Endodermal cell (in vitro differentiated cells): ENCODE measurements at regions not wholly inside any gene's neighbourhood (a gene's known extent, or its start where the extent isn't known, plus 50 kb on each side); places are given as distances from the start of the nearest gene placed in this dataset.

ENCODE experiments used
- DNase-seq: peaks from one replicate; pipeline ENCODE4 v3.0.0-alpha.2; 2017
- H3K27ac ChIP-seq: 2 replicates; pipeline ENCODE4 v1.5.1; 2013; ENCODE audit warnings: mild to moderate bottlenecking, low read depth, low read length, moderate library complexity
- H3K27me3 ChIP-seq: 2 replicates; pipeline ENCODE4 v1.6.1; 2013; ENCODE audit warnings: mild to moderate bottlenecking, low read length, moderate library complexity; ENCODE audit not compliant: insufficient read depth, control insufficient read depth, poor library complexity, severe bottlenecking
- H3K36me3 ChIP-seq: 2 replicates; pipeline ENCODE4 v1.7.0; 2013; ENCODE audit warnings: mild to moderate bottlenecking, low read length, moderate library complexity; ENCODE audit not compliant: control insufficient read depth, insufficient read depth
- H3K4me1 ChIP-seq: one replicate; pipeline ENCODE4 v1.7.0; 2013; ENCODE audit warnings: low read length; ENCODE audit not compliant: control insufficient read depth, insufficient read depth
- H3K4me3 ChIP-seq: 2 replicates; pipeline ENCODE4 v1.5.1; 2013; ENCODE audit warnings: mild to moderate bottlenecking, low read length, moderate library complexity
- H3K9ac ChIP-seq: 2 replicates; pipeline ENCODE4 v1.6.1; 2013; ENCODE audit warnings: mild to moderate bottlenecking, low read length, moderate library complexity; ENCODE audit not compliant: poor library complexity, severe bottlenecking; ENCODE audit errors: extremely low read depth
- H3K9me3 ChIP-seq: 2 replicates; pipeline ENCODE4 v1.6.1; 2013; ENCODE audit warnings: mild to moderate bottlenecking, low read length, moderate library complexity; ENCODE audit not compliant: control insufficient read depth
- H3K27ac Mint-ChIP-seq: 2 replicates; pipeline ENCODE4 v1.8.0; 2020; ENCODE audit warnings: mixed read lengths
- H3K27me3 Mint-ChIP-seq: 2 replicates; pipeline ENCODE4 v1.8.0; 2021; ENCODE audit warnings: mild to moderate bottlenecking, mixed read lengths; ENCODE audit not compliant: insufficient read depth
- H3K36me3 Mint-ChIP-seq: 2 replicates; pipeline ENCODE4 v1.8.0; 2020; ENCODE audit warnings: low read depth, mixed read lengths
- H3K4me1 Mint-ChIP-seq: 2 replicates; pipeline ENCODE4 v1.8.0; 2020; ENCODE audit warnings: mixed read lengths
- H3K4me3 Mint-ChIP-seq: 2 replicates; pipeline ENCODE4 v1.8.0; 2020; ENCODE audit warnings: mild to moderate bottlenecking, moderate library complexity, mixed read lengths
- H3K9me3 Mint-ChIP-seq: 2 replicates; pipeline ENCODE4 v1.8.0; 2020; ENCODE audit warnings: mild to moderate bottlenecking, mixed read lengths
- WGBS, 2 experiments: methylation state at CpG; one replicate each; pipeline versions ENCODE4 v1.1.5 to v1.1.7; 2013; ENCODE audit warnings: missing lambda C conversion rate in 2 of 2, mixed read lengths in 1 of 2; ENCODE audit not compliant: insufficient coverage in 1 of 2, insufficient read length in 1 of 2; 5-methylcytosine and 5-hydroxymethylcytosine counted together
- TF ChIP-seq, protein P1 (sequence below): fragments of 200-600 bp; sonication (generic); conservative IDR thresholded peaks from 2 replicates; pipeline ENCODE4 v1.5.0; 2021; ENCODE audit warnings: antibody characterized with exemption, mild to moderate bottlenecking

DNA sequence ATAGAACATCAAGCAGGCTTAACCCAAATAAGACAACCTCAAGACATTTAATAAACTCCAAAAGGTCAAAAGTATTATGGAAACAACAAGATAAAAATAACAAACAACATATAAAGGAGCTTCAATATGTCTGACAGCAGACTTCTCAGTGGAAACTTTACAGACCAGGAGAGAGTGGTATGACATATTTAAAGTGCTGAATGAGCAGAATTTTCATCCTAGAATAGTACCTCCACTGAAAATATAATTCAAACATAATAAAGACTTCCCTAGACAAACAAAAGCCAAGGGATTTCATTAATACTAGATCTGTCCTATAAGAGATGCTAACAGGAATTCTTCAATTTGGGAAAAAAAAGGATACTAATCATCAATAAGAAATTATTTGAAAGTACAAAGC lies 1005.0 kb downstream of the TMTC2 start:
- Histone ChIP-seq H3K9ac (no peak overlapping the region), H3K27me3 (no peaks in the 10 kb centered on the region), H3K9me3 (no peaks in the 10 kb centered on the region), H3K27ac (no peak overlapping the region), H3K4me1 (no peaks in the 10 kb centered on the region), H3K36me3 (no peaks in the 10 kb centered on the region), H3K4me3 (no peak overlapping the region)
- peaks cover 2% of the 10 kb centered on the region for H3K36me3 Mint-ChIP-seq
- TF ChIP-seq, protein P1, sequence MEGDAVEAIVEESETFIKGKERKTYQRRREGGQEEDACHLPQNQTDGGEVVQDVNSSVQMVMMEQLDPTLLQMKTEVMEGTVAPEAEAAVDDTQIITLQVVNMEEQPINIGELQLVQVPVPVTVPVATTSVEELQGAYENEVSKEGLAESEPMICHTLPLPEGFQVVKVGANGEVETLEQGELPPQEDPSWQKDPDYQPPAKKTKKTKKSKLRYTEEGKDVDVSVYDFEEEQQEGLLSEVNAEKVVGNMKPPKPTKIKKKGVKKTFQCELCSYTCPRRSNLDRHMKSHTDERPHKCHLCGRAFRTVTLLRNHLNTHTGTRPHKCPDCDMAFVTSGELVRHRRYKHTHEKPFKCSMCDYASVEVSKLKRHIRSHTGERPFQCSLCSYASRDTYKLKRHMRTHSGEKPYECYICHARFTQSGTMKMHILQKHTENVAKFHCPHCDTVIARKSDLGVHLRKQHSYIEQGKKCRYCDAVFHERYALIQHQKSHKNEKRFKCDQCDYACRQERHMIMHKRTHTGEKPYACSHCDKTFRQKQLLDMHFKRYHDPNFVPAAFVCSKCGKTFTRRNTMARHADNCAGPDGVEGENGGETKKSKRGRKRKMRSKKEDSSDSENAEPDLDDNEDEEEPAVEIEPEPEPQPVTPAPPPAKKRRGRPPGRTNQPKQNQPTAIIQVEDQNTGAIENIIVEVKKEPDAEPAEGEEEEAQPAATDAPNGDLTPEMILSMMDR, result no peak
- DNase-seq, result no peak
- no peak overlapping the region for H3K27ac Mint-ChIP-seq
- no peak overlapping the region for H3K4me3 Mint-ChIP-seq
- peaks cover 17% of the 10 kb centered on the region for H3K9me3 Mint-ChIP-seq
- no peaks in the 10 kb centered on the region for H3K27me3 Mint-ChIP-seq
- no peaks in the 10 kb centered on the region for H3K4me1 Mint-ChIP-seq

DNA sequence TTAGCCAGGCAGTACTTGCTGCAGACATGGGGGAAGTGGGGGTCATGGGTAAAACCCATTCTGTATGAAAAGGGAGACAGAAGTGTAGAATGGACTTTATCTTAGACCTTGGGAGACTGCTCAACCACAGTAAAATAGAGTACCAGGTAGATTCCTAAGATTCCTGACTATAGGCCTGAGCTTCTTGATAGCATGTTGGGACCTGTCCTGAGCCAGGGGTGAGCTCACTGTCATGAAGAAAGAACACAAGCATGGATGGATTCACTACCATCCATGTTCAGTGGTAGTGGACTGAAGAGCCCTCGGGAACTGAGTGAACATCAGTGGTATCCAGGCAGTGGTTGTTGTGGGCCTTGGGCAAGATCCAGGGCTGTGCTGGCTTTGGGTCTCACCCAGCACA lies 1003.8 kb downstream of the TMTC2 start:
- Mint-ChIP-seq H3K36me3 (peaks cover under 1% of the 10 kb centered on the region), H3K27ac (no peak overlapping the region), H3K4me3 (no peak overlapping the region), H3K4me1 (peaks cover 4% of the 10 kb centered on the region), H3K9me3 (peaks cover 12% of the 10 kb centered on the region), H3K27me3 (no peaks in the 10 kb centered on the region)
- TF ChIP-seq, protein P1, result no peak
- H3K36me3 ChIP-seq, result no peaks in the 10 kb centered on the region
- H3K9me3 ChIP-seq, result no peaks in the 10 kb centered on the region
- no peak overlapping the region for H3K27ac ChIP-seq
- no peak overlapping the region for H3K4me3 ChIP-seq
- H3K4me1 ChIP-seq, result no peaks in the 10 kb centered on the region
- no peak overlapping the region for H3K9ac ChIP-seq
- no peaks in the 10 kb centered on the region for H3K27me3 ChIP-seq
- WGBS, 2 experiments, result 94% methylated on average over 1 of the region's 1 CpG; no CpG with 5 or more reads in 1 of the 2 experiments
- DNase-seq, result no peak

DNA sequence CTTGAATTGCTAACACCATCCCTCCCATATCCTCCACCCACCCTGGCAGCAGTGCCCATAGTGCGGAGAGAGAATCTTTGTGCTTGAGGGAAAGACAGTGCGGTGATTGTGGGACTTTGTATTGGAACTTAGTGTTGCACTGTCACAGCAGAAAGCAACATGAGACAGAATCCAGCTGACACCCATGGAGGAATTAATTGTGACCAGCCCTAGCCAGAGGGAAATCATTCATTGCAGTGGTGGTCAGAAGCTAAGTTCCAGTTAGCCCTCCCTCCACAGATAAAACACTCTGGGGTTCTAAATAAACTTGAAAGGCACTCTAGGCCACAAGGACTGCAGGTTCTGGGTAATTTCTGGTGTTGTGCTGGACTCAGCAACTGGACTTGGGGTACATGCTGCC lies 1002.6 kb downstream of the TMTC2 start:
- Histone ChIP-seq H3K27me3 (no peaks in the 10 kb centered on the region), H3K9me3 (no peaks in the 10 kb centered on the region), H3K4me1 (no peaks in the 10 kb centered on the region), H3K4me3 (no peak overlapping the region), H3K27ac (no peak overlapping the region), H3K9ac (no peak overlapping the region), H3K36me3 (no peaks in the 10 kb centered on the region)
- 98% methylated on average over 2 of the region's 2 CpGs; no CpG with 5 or more reads in 1 of the 2 experiments for WGBS, 2 experiments
- Mint-ChIP-seq H3K4me1 (peaks cover 8% of the 10 kb centered on the region), H3K36me3 (no peaks in the 10 kb centered on the region), H3K4me3 (no peak overlapping the region), H3K27ac (no peak overlapping the region), H3K9me3 (peaks cover 3% of the 10 kb centered on the region), H3K27me3 (no peaks in the 10 kb centered on the region)
- TF ChIP-seq, protein P1, result no peak
- no peak for DNase-seq
